ENCODE measurements at regions not wholly inside any gene's neighbourhood (a gene's known extent, or its start where the extent isn't known, plus 50 kb on each side); places are given as distances from the start of the nearest gene placed in this dataset.

GRCh38 chr13:29961036-29961670 is 110.7 kb upstream of the UBL3 start:
- WGBS, 2 donors = 83 to 88% methylated on average over 14 of the region's 14 CpGs
- Histone ChIP-seq H3K4me3 (no peak overlapping the region), H3K27me3 (no peaks in the 10 kb centered on the region), H3K27ac (no peak overlapping the region), H3K36me3 (no peaks in the 10 kb centered on the region), H3K4me1 (peaks cover 0 to 10% (median 0%) of the 10 kb centered on the region in 4 donors), H3K9me3 (no peaks in the 10 kb centered on the region)
- TF ChIP-seq EP300 (IDR thresholded peaks at IDR 0.05) (no peak), CTCF (IDR thresholded peaks at IDR 0.05) (no peak), POLR2A (IDR thresholded peaks at IDR 0.05) (no peak)
- DNase-seq (ENCODE audit: low spot score in 2 of 2) = no peak

DNA sequence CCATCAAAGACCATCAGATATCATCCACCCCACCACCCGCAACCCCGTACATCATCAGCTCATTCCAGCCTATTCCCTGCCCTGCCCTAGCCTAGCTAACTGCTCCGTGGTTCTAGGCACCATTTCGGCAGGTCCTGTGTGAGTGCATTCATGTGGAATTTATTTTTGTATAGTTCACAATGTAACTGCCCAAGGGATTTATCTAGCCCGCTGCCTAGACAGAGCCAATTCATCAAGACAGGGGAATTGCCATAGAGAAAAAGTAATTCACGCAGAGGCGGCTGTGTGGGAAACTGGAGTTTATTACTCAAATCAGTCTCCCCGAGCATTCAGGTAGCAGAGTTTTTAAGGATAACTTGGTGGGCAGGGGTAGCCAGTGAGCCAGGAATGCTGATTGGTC is 109.2 kb upstream of the UBL3 start:
- Histone ChIP-seq H3K4me3 (no peak overlapping the region), H3K27ac (no peak overlapping the region), H3K4me1 (peaks cover 0 to 10% (median 0%) of the 10 kb centered on the region in 4 donors), H3K9me3 (no peaks in the 10 kb centered on the region), H3K36me3 (no peaks in the 10 kb centered on the region), H3K27me3 (no peaks in the 10 kb centered on the region)
- TF ChIP-seq CTCF (IDR thresholded peaks at IDR 0.05) (no peak), POLR2A (IDR thresholded peaks at IDR 0.05) (no peak), EP300 (IDR thresholded peaks at IDR 0.05) (no peak)
- 89 to 95% methylated on average over 8 of the region's 8 CpGs for WGBS, 2 donors
- DNase-seq (ENCODE audit: low spot score in 2 of 2) = no peak

GRCh38 chr13:29959086-29959485 is 108.7 kb upstream of the UBL3 start:
- Histone ChIP-seq H3K36me3 (no peaks in the 10 kb centered on the region), H3K4me3 (no peak overlapping the region), H3K27ac (no peak overlapping the region), H3K4me1 (peaks cover 0 to 10% (median 0%) of the 10 kb centered on the region in 4 donors), H3K9me3 (no peaks in the 10 kb centered on the region), H3K27me3 (no peaks in the 10 kb centered on the region)
- WGBS, 2 donors = 68 to 87% methylated on average over 1 of the region's 1 CpG
- no peak for TF ChIP-seq POLR2A (IDR thresholded peaks at IDR 0.05)
- no peak for TF ChIP-seq CTCF (IDR thresholded peaks at IDR 0.05)
- TF ChIP-seq EP300 (IDR thresholded peaks at IDR 0.05) = no peak
- no peak for DNase-seq (ENCODE audit: low spot score in 2 of 2)

DNA sequence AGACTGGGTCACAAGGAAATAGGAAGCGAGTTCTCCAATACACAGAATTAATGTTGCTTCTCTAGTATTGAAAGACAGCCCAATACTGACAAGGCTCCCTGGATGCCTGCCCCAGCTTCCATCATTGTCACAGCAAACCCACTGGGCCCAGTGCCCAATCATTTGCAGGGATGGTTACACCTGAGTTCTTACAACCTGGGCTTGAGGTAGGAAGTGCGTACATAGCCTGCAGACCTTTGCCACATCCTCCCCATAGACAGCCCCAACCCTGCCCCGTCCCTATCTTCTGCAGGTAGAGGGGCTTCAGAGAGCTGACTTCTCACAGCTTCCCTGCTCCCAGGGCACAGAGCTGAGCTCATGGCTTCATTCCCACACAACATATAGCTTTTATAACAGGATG is 108.1 kb upstream of the UBL3 start:
- Histone ChIP-seq H3K36me3 (no peaks in the 10 kb centered on the region), H3K27ac (no peak overlapping the region), H3K4me1 (peaks cover 0 to 10% (median 0%) of the 10 kb centered on the region in 4 donors), H3K27me3 (no peaks in the 10 kb centered on the region), H3K9me3 (no peaks in the 10 kb centered on the region), H3K4me3 (no peak overlapping the region)
- TF ChIP-seq CTCF (IDR thresholded peaks at IDR 0.05) = no peak
- TF ChIP-seq POLR2A (IDR thresholded peaks at IDR 0.05) = no peak
- no peak for TF ChIP-seq EP300 (IDR thresholded peaks at IDR 0.05)
- 88 to 93% methylated on average over 3 of the region's 3 CpGs for WGBS, 2 donors
- no peak for DNase-seq (ENCODE audit: low spot score in 2 of 2)

GRCh38 chr13:29957320-29957719 is 106.9 kb upstream of the UBL3 start:
- no peaks in the 10 kb centered on the region for H3K27me3 ChIP-seq
- DNase-seq (ENCODE audit: low spot score in 2 of 2) = no peak
- WGBS, 2 donors = 18 to 25% methylated on average over 8 of the region's 8 CpGs
- H3K27ac ChIP-seq = peak overlapping the region in 1 of 4 donors; percentile 6
- TF ChIP-seq POLR2A (IDR thresholded peaks at IDR 0.05) (no peak), EP300 (IDR thresholded peaks at IDR 0.05) (no peak), CTCF (IDR thresholded peaks at IDR 0.05) (no peak)
- H3K4me3 ChIP-seq = peak overlapping the region in 1 of 4 donors; percentile 1
- no peaks in the 10 kb centered on the region for H3K9me3 ChIP-seq
- H3K4me1 ChIP-seq = peaks cover 0 to 10% (median 0%) of the 10 kb centered on the region in 4 donors
- no peaks in the 10 kb centered on the region for H3K36me3 ChIP-seq

All from tibial nerve (tissue), 4 donors.